ENCODE measurements at regions not wholly inside any gene's neighbourhood (a gene's known extent, or its start where the extent isn't known, plus 50 kb on each side); places are given as distances from the start of the nearest gene placed in this dataset.

DNA sequence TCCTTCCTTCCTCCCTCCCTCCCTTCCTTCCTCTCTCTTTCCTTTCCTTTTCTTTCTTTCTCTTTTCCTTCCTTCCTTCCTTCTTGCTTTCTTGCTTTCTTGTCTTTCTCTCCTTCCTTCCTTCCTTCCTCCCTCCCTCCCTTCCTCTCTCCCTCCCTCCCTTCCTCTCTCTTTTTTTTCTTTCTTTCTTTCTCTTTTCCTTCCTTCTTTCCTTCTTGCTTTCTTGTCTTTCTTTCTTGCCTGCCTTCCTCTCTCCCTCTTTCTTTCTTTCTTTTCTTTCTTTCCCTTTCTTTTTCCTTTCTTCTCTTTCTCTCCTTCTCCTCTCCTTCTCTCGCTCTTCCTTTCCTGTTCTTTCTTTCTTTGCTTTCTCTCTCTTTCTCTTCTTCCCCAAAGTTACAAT is 728.4 kb upstream of the ADAMTS5 start:
- H3K4me3 ChIP-seq: no peak overlapping the region
- TF ChIP-seq, protein P1, sequence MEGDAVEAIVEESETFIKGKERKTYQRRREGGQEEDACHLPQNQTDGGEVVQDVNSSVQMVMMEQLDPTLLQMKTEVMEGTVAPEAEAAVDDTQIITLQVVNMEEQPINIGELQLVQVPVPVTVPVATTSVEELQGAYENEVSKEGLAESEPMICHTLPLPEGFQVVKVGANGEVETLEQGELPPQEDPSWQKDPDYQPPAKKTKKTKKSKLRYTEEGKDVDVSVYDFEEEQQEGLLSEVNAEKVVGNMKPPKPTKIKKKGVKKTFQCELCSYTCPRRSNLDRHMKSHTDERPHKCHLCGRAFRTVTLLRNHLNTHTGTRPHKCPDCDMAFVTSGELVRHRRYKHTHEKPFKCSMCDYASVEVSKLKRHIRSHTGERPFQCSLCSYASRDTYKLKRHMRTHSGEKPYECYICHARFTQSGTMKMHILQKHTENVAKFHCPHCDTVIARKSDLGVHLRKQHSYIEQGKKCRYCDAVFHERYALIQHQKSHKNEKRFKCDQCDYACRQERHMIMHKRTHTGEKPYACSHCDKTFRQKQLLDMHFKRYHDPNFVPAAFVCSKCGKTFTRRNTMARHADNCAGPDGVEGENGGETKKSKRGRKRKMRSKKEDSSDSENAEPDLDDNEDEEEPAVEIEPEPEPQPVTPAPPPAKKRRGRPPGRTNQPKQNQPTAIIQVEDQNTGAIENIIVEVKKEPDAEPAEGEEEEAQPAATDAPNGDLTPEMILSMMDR (IDR thresholded peaks at IDR 0.05): no peak
- no peak for DNase-seq (ENCODE audit: low spot score)

DNA sequence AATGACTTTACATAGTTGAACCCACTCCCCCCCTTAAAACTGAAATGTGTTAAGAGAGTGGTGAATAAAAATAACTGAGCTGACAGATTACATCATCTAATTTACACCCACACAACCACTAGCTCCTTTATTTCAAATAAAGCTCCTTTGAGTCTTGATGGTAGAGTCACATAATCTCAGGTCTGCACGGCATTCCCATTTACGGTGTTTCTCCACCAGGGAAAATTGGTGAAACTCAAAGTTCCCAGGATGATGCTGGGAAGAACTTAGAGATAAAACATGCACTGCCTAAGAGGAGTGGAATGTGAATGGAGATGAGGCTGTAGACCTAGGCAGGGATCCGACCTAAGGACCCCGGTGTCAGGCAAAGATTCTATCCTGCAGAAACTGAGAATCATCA is 727.8 kb upstream of the ADAMTS5 start:
- no peak for DNase-seq (ENCODE audit: low spot score)
- TF ChIP-seq, protein P1 (IDR thresholded peaks at IDR 0.05): no peak
- Histone ChIP-seq H3K4me3 (no peak overlapping the region), H3K27ac (no peak overlapping the region)

More for the DNA sequence above, 728.4 kb upstream of the ADAMTS5 start:
- H3K27ac ChIP-seq: no peak overlapping the region

DNA sequence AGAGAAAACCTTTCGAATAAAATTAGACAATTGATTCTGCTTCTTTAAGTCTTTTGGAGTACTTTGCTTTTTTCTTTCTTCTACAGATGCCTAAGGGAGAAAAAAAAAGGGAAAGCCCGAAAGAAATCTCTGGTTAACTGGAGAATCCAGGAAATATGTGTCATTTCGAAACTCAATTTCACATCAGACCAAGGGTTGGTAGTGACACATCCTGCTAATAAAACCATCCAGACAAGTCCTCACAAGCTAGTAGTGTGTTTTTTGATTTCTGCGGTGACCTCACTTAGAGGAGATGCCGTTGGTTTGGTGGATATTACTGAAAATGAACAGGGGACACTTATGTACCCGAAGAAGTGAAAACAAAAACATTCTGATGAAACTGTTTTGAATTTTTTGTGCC is 726.5 kb upstream of the ADAMTS5 start:
- TF ChIP-seq, protein P1 (IDR thresholded peaks at IDR 0.05): no peak
- Histone ChIP-seq H3K4me3 (no peak overlapping the region), H3K27ac (no peak overlapping the region)
- no peak for DNase-seq (ENCODE audit: low spot score)

DNA sequence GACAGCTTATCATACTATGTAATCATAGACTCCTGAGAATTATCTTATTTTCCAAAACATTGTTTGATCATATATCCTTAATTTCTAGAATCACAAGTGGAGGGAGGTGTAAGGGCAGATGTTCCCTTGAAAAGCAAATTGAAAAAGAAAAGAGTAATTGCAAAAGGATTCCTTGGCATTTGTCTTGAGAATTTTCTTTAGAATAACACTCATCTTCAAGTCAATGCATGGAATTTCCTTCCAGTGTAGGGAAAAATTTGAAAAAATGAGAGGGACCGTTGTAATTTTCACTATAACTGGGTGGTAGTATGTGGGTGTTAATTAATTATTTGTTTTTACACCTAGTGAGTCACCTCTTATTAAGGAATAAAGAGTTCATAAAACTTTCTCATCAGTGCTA is 724.6 kb upstream of the ADAMTS5 start:
- TF ChIP-seq, protein P1 (IDR thresholded peaks at IDR 0.05): no peak
- no peak overlapping the region for H3K4me3 ChIP-seq
- no peak overlapping the region for H3K27ac ChIP-seq
- no peak for DNase-seq (ENCODE audit: low spot score)

- DNase-seq (ENCODE audit: low spot score): no peak
- TF ChIP-seq, protein P1 (IDR thresholded peaks at IDR 0.05): no peak
- Histone ChIP-seq H3K27ac (no peak overlapping the region), H3K4me3 (no peak overlapping the region)
Measured at GRCh38 chr21:27691006-27691405, 724.1 kb upstream of the ADAMTS5 start.

DNA sequence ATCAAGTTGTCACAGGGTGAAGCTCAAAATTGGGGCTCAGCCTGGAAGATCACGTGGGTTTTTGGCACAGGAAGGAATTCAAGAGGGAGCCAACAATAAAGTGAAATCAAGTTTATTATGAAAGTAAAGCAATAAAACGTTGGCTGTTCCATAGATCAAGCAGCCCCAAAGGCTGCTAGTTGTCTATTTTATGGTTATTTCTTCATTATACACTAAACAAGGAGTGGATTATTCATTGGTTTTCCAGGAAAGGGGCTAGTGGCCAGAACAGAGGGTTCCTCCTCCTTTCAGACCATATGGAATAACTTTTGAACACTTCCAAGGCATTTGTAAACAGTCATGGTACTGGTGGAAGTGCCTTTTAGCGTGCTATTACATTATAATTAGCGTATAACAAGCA is 723.5 kb upstream of the ADAMTS5 start:
- no peak overlapping the region for H3K27ac ChIP-seq
- no peak for DNase-seq (ENCODE audit: low spot score)
- TF ChIP-seq, protein P1 (IDR thresholded peaks at IDR 0.05): no peak
- no peak overlapping the region for H3K4me3 ChIP-seq

- Histone ChIP-seq H3K27ac (no peak overlapping the region), H3K4me3 (no peak overlapping the region)
- DNase-seq (ENCODE audit: low spot score): no peak
- TF ChIP-seq, protein P1 (IDR thresholded peaks at IDR 0.05): no peak
Measured at GRCh38 chr21:27688773-27689172, 721.9 kb upstream of the ADAMTS5 start.

Data from coronary artery (tissue), 2 donors.